HCT116 (cell line): ENCODE measurements at regions not wholly inside any gene's neighbourhood (a gene's known extent, or its start where the extent isn't known, plus 50 kb on each side); places are given as distances from the start of the nearest gene placed in this dataset.

ENCODE experiments used
- CEBPB ChIP-seq: IDR thresholded peaks from 2 replicates; pipeline ENCODE4 v1.6.1; 2012; ENCODE audit warnings: low read depth
- EGR1 ChIP-seq: IDR thresholded peaks from 2 replicates; pipeline ENCODE4 v1.6.1; 2012; ENCODE audit warnings: low read depth
- EZH2 ChIP-seq: fragments of 200-600 bp; sonication (generic); IDR thresholded peaks from 2 replicates; pipeline ENCODE4 v1.6.1; 2017; ENCODE audit warnings: antibody characterized with exemption, mixed run types
- EZH2phosphoT487 ChIP-seq: fragments of 200-600 bp; IDR thresholded peaks from 2 replicates; pipeline ENCODE4 v1.6.1; 2018; ENCODE audit warnings: antibody characterized with exemption, borderline replicate concordance
- JUND ChIP-seq: IDR thresholded peaks from 2 replicates; pipeline ENCODE4 v1.6.1; 2012
- POLR2A ChIP-seq: IDR thresholded peaks from 2 replicates; pipeline ENCODE4 v1.7.0; 2011; ENCODE audit warnings: borderline replicate concordance; ENCODE audit not compliant: insufficient read depth, insufficient read length; ENCODE audit errors: extremely low read depth
- POLR2AphosphoS5 ChIP-seq: IDR thresholded peaks from 2 replicates; pipeline ENCODE4 v1.6.1; 2011; ENCODE audit warnings: mild to moderate bottlenecking, low read depth, low read length, moderate library complexity
- SIN3A ChIP-seq: IDR thresholded peaks from 2 replicates; pipeline ENCODE4 v1.6.1; 2012; ENCODE audit warnings: low read depth
- SP1 ChIP-seq: IDR thresholded peaks from 2 replicates; pipeline ENCODE4 v1.6.1; 2012; ENCODE audit warnings: low read depth
- SRF ChIP-seq: IDR thresholded peaks from 2 replicates; pipeline ENCODE4 v1.6.1; 2012; ENCODE audit warnings: low read depth
- TF ChIP-seq, protein P1 (sequence below), 3 experiments: fragments of 200-600 bp in 1 of 3; sonication (generic) in 1 of 3; IDR thresholded peaks in 2 of 3; conservative IDR thresholded peaks in 1 of 3; 2 replicates each; pipeline ENCODE4 v1.5.1; 2012 to 2017; ENCODE audit warnings: low read depth in 2 of 3, low read length in 2 of 3, antibody characterized with exemption in 1 of 3, borderline replicate concordance in 1 of 3, control low read depth in 1 of 3, mild to moderate bottlenecking in 1 of 3, mixed read lengths in 1 of 3, mixed run types in 1 of 3, moderate library complexity in 1 of 3; ENCODE audit not compliant: insufficient read depth in 1 of 3
- TF ChIP-seq, protein P2 (sequence below): IDR thresholded peaks from 2 replicates; pipeline ENCODE4 v1.6.1; 2012; ENCODE audit warnings: low read depth

DNA sequence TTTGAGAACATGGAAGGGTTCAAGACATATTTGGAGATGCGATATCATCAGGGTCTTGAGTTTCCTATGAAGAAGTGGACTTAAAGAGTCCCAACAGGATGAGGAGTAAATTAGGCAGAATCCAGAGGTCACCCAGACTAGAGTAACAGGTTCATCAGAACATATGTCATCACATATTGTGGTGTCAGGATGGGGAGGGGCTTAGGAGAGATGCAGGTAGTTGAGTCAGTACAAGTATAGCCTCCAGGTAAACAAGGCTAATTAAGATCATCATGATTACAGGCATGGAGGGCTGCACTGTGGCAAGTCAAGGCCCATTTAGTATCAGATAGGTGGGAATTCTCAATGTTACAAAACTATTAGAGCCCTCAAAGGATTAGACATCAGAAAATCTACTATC, 90.1 kb upstream of the PAK5 start:
- TF ChIP-seq EZH2 (no peak), POLR2AphosphoS5 (no peak), POLR2A (no peak), JUND (no peak), SRF (no peak), EZH2phosphoT487 (no peak), EGR1 (no peak), SIN3A (no peak), SP1 (no peak), CEBPB (no peak)
- TF ChIP-seq, protein P1, sequence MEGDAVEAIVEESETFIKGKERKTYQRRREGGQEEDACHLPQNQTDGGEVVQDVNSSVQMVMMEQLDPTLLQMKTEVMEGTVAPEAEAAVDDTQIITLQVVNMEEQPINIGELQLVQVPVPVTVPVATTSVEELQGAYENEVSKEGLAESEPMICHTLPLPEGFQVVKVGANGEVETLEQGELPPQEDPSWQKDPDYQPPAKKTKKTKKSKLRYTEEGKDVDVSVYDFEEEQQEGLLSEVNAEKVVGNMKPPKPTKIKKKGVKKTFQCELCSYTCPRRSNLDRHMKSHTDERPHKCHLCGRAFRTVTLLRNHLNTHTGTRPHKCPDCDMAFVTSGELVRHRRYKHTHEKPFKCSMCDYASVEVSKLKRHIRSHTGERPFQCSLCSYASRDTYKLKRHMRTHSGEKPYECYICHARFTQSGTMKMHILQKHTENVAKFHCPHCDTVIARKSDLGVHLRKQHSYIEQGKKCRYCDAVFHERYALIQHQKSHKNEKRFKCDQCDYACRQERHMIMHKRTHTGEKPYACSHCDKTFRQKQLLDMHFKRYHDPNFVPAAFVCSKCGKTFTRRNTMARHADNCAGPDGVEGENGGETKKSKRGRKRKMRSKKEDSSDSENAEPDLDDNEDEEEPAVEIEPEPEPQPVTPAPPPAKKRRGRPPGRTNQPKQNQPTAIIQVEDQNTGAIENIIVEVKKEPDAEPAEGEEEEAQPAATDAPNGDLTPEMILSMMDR (IDR thresholded peaks at IDR 0.05 in 2 of 3, conservative IDR thresholded peaks at IDR 0.05 in 1 of 3; ENCODE audit: borderline replicate concordance in 1 of 3, insufficient read depth in 1 of 3, low read depth in 2 of 3, low read length in 2 of 3) = no peak
- TF ChIP-seq, protein P2, sequence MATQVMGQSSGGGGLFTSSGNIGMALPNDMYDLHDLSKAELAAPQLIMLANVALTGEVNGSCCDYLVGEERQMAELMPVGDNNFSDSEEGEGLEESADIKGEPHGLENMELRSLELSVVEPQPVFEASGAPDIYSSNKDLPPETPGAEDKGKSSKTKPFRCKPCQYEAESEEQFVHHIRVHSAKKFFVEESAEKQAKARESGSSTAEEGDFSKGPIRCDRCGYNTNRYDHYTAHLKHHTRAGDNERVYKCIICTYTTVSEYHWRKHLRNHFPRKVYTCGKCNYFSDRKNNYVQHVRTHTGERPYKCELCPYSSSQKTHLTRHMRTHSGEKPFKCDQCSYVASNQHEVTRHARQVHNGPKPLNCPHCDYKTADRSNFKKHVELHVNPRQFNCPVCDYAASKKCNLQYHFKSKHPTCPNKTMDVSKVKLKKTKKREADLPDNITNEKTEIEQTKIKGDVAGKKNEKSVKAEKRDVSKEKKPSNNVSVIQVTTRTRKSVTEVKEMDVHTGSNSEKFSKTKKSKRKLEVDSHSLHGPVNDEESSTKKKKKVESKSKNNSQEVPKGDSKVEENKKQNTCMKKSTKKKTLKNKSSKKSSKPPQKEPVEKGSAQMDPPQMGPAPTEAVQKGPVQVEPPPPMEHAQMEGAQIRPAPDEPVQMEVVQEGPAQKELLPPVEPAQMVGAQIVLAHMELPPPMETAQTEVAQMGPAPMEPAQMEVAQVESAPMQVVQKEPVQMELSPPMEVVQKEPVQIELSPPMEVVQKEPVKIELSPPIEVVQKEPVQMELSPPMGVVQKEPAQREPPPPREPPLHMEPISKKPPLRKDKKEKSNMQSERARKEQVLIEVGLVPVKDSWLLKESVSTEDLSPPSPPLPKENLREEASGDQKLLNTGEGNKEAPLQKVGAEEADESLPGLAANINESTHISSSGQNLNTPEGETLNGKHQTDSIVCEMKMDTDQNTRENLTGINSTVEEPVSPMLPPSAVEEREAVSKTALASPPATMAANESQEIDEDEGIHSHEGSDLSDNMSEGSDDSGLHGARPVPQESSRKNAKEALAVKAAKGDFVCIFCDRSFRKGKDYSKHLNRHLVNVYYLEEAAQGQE = no peak
